CD1c-positive myeloid dendritic cell (primary cell): ENCODE measurements at regions not wholly inside any gene's neighbourhood (a gene's known extent, or its start where the extent isn't known, plus 50 kb on each side); places are given as distances from the start of the nearest gene placed in this dataset.
A peak's percentile ranks its signal among the peaks of the same experiment; 100 is the strongest.
"Not testable (repeated sequence)": the region's sequence is repeated elsewhere in the genome, so short reads cannot be mapped to it uniquely, and the experiment has no call there.

ENCODE experiments used
- DNase-seq: peaks from one replicate; pipeline ENCODE4 v3.0.0-alpha.2; 2016; ENCODE audit errors: extremely low spot score

DNA sequence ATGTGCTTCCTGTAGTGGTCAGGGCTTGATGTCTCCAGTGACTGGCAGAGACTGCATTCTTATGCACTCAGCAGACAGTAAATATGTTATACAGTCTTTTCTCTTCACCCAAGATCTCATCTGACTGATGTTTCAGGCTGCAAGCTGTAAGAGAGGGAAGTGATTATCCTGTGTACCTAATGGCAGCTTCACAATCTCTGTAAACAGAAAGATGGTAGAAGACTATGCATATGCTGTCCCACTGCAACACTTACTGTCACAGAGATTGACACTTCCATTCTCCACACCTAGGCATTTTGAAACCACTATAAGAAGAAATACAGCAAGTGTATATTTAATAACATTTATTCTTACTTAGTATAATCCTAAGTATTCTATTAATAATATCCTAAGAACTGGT lies 97.6 kb upstream of the ANXA1 start:
- DNase-seq: no peak

DNA sequence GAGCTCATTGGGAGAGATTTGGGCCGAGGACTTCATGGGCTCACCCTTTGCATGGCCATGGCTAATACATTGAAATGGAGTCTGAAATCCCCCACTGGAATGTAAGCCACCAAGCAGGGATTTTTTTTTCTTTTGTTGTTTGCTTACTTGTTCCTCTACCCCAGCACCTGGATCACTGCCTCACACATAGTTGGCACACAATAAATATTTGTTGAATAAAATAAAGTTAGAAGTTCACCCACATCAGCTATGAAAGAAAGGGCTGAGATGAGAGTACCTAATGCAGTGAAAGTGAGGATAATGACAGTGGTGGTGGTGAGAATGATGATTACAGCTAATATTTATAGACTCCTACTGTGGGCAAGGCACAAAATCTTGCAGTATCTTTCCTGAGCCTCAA lies 98.1 kb upstream of the ANXA1 start:
- no peak for DNase-seq

DNA sequence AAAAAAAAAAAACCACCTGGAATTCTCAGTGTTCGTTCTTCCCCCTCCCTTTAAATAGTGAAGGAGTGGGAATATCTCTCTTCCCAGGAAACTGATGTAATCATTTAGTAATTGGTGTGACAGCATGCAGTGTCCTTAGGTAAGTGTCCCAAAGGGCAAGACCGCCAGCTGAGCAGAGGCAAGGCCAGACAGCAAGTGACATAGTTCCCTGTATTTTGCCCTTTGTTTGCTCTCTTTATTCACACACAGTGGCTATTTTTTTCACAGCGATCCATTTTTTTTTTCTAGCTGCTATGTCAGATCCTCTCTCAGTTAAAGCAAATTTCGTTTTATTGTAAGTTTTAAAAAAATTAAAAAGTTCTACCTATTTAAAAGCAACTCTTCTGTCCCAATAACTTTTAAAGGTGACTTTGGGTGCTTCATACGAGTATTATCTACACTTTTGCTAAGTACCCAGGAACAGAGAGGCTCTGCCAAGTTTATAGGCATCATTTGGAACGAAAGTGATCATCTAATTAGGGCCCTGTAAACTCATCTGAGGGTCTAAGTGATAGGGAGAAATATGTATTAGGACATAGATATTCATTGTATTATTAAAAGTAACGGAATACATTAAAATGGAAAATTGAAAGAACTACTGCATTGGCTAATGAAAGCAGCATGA lies 98.2 kb upstream of the ALDH1A1 start:
- DNase-seq: no peak

DNA sequence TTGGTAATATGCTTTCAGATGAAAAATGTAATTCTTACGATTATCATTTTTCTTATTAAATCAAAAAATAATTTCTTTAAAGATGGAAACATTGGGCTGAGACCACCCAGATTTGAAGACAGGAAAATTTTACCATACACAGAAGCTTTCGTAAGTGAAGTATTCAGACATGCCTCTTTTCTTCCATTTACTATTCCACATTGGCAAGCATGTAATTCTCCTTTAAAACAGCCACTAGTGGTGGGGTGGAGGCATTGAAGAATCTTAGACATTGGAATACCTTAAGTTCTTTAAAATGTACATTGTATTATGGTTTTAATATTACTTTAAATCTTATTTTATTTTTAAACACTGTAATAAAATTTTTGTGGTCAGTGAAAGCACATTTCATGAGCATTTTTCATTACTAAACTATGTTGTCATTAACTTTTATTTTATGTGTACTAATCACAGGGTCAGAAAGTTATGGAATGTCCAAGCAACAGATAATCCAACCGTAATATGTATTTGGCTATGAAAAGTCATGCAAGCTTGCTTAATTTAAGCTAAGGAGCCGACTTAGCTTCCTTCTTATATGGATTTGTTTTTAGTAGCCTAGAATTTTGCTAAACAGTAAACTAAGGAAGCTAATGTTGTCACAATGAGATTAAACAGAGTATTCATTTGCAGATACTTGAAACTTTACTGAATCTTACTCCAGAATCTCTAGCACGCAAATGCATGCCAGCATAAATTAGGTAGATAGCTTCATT lies 97.4 kb upstream of the ALDH1A1 start:
- no peak for DNase-seq

DNA sequence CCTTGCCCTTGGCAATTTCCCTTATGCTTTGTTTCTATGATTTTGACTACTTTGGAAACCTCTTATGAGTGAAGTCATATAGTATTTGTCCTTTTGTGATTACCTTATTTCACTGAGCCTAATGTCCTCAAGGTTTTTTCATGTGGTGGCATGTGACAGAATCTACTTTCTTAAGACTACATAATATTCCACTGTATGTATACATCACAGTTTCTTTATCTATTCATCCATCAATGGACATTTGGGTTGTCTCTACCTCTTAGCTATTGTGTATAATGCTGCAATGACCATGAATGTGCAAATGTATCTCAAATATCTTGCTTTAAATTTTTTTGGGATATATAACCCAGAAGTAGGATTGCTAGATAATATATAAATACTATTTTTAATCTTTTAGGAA lies 96.4 kb upstream of the ALDH1A1 start:
- DNase-seq: no peak

DNA sequence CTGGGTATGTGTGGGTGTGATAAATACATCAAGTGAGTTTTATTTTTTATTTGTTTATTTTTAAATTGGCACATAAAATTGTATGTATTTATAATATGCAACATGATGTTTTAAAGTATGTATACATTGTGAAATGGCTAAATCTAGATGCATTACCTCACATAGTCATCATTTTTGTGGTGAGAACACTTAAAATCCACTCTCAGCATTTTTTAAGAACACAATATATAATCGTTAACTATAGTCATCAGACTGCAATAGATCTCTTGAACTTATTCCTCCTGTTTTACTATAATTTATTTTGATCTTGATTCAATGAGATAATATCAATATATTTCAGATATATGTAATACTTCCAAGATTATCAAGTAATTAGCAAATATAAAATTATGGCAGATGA lies 93.9 kb upstream of the ALDH1A1 start:
- no peak for DNase-seq

DNA sequence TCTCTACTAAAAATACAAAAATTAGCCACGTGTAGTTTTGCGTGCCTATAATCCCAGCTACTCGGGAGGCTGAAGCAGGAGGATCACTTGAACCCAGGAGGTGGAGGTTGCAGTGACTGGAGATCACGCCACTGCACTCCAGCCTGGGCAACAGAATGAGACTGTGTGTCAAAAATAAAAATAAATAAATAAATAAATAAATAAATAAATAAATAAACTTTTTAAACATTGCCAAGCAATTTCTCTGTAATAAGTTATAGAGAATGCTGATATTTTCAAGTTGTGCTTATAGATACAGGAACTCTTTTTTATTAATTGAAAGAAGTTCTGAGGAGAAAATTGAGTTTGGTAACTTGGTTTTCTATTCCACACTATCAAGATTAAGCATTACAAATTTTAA lies 91.9 kb upstream of the ALDH1A1 start:
- DNase-seq: not testable (repeated sequence)

DNA sequence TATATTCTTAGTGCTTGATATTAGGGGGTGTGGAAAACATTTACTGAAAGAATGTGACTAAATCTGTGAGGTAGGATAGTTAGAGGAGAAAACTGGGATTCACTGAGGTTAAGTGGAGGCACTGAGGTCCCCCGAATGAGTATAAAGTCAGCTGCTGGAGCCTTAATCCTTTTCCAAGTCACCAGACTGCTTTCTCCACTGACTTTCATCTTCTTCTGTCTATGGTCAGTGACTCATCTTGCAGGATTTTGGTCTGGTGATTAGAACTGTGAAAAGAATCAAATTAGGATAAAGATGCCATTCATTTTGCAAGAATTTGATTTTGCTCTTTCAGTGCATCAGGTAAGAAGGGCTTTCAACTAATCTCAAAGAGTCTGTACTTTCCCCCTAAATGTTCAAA lies 89.3 kb upstream of the ALDH1A1 start:
- DNase-seq: no peak

DNA sequence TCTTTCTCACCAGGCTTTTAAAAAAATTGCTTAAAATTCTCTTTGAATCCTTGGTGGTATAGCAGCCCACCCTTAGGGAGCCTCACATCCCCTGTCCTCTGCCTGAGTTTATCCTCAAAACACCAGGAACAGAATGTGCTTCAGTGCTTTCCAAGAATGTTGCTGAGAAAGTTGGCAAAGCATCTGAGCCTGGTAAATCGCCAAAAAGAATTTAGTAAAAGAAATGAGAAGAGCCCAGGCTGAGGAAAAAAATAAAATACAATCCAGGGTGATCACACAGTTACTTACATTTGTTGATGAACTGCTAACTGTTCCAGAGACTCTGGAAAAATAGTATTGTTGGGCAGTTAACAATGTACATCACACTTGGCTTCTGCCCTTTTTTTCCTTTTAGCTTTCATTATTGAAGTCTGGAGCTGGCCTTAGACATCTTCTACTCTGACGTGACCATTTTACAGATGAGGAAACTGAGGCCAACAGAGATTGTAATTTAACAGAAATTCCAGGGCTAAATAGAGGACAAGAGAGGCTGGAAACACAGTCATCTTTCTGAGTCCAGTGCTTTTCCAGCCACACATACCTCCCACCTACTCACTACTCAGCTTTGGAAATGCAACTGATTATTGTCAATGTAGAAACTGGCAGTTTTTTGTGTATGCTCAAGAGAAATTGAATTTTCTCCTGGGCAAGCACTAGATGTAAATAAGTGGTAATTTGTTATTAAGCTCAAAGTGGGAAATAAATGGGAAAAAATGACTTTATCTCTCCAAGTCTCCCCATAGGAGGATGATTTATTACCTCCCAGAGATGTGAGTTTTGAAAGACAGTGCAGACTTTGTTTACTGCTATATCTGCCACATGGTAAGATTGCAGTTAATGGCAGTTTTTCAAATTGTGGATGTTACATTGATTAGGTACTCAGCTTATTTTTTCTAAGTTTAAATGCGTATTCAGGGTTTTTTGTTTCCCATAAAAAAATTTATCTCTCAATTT lies 86.7 kb upstream of the ALDH1A1 start:
- DNase-seq: no peak

DNA sequence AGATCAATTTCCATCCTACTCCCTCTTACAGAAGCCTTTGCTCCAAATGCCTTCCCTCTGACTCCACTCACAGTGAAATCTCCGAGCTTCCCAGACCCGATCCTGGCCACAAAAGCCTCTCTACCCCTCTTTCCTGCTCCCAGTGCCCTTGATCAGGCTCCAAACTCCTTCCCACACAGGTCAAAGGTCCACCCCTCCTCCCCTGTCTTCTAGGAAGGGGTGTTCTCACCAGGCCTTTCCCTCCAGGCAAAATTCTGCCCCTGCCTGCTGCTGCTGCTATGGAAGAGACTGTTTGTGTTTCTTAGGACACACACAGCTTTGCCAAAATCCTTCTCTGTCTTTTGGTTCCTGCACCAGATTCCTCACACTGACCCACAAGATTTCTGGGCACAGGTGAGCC lies 85.8 kb upstream of the ALDH1A1 start:
- no peak for DNase-seq

DNA sequence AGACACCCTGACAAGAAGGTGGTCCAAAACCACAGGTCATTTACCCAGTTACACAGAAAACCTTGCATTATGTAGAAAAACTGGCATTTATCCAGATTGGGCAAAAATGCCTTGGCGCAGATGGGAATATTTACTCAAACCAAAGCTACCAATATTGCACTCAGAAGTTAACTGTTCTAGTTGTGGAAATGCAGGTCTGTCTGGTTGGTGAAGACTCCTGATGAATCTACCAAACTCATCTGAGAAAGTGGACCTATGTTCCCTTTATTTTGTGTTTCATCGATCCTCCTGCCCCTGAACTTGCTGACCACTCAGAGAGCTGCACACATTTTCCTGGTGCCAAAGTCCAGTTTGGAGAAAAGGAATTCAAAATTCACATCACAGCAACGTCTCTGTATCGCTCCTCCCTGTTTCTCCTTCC lies 85.2 kb upstream of the ALDH1A1 start:
- no peak for DNase-seq

DNA sequence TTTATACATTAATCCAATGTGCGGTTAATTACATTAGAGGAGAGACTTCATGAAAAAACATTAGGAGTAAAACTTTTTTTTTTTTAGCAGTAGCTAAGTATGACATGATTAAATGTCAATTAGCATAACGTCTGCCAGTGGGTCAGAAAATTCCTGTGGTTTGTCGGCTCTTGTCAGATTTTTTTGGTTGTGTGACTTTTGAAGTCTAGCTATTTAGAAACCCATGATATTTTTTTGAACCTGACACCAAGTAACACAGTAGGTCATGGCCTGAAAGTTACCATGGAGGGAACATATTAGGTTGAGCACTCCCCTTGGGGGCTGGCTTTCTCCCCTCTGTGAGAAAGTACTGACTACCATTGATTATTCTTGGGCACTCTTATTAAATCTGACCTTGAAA lies 84.8 kb upstream of the ALDH1A1 start:
- no peak for DNase-seq

DNA sequence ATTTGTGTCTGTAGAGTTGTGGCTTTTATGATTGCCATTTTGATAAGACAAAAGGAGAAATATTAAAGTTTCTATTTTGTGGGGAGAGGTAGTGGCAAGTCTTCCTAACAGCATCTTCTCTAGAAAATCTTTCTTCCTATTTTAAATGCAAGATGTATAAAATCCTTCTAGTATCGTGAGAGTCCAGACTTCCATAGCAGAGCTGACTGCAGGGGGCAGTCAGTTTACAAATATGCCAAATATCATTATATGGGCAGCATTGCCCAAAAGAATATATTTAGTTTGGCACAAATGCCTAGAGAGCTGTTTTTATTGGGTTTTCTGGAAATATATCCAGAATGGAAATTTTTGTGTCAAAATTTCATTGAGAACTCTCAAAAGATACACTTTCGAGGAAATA lies 82.1 kb upstream of the ALDH1A1 start:
- DNase-seq: no peak

DNA sequence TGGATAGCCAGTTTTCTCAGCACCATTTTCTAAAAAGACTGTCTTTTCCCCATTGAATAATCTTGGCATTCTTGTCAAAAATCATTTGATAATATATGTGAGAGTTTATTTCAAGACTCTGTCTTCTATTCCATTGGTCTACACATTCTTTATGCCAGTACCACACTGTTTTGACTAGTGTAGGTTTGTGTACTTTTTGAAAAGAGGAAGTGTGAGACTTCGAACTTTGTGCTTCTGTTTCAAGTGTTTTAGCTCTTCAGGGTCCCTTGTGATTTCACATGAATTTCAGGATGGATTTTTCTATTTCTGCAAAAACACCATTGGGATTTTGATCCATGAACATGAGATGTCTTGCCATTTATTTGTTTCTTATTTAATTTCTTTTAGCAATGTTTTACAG lies 78.5 kb upstream of the ALDH1A1 start:
- DNase-seq: no peak

DNA sequence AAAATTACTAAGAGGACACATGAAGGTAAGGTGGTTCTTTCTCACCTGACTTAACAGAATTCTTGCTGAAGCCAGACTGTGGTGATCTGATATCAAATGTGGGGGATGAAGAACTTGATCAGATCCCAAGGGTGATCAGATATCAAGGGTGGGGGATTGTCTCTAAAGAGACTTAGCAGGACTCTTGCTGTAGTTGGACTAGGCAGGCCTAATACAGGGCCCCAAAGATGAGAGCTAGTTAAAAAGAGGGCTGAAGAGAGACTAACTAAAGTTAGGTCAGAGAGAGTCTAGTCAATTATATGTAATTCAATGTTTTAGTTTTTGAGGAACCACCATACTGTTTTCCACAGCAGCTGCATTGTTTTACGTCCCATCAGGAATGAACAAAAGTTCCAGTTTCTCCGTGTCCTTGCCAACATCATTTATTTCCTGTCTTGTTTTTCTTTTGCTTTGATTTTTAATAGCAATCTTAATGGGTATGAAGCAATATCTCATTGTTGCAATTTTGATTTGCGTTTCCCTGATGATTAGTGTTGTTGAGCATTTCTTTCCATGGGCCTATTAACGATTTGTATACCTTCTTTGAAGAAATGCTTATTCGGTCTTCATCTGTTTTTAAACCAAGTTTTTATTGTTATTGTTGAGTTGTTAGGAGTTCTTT lies 77.6 kb upstream of the ALDH1A1 start:
- no peak for DNase-seq

DNA sequence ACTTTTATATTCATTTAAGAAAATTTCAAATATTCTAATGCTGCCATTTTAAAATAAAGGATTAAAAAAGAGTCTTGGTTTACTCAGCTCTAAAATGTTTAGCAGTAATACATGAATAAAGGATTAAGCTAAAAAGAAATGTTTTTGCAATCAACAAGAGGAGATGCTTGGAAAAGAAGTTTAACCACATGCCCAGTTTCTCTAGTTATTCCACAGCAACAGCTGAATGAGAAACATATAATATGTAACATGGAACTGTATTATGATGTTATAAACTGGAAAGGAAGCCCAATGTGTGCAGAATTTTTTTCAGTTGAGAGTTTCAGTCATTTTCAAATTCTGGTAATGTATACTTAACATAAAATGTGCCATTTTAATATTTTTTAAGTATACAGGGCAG lies 76.5 kb upstream of the ALDH1A1 start:
- DNase-seq: no peak

DNA sequence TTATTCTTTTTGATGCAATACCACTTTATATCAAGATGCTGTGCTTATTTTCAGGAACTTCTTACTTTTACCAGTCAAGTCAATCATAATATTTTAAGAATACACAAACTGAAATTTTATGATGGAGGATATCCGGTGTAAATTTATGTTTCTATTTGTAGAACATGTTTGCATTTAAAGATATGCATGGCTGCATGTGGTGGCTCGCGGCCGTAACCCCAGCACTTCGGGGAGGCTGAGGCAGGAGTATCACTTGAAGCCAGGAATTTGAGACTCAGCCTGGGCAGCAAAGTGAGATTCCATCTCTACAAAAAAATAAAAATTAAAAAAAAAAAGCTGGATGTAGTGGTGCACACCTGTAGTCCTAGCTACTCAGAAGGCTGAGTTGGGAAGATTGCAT lies 73.5 kb upstream of the ALDH1A1 start:
- DNase-seq: no peak

DNA sequence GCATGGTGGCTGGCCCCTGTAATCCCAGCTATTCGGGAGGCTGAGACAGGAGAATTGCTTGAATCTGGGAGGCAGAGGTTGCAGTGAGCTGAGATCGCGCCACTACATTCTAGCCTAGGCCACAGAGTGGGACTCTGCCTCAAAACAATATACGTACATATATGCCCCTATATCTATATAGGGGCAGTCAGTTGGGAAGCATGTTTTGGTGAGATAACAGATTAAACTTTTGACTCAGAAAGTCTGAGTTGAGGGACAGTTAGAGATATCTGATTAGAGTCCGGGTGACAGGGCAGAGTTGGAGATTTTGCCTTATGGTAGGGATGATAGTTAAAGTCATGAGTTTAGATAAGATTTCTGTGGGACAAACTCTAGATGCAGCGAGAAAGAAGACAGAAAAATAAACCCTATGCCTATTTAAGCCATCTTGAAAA lies 71.8 kb upstream of the ALDH1A1 start:
- DNase-seq: no peak

DNA sequence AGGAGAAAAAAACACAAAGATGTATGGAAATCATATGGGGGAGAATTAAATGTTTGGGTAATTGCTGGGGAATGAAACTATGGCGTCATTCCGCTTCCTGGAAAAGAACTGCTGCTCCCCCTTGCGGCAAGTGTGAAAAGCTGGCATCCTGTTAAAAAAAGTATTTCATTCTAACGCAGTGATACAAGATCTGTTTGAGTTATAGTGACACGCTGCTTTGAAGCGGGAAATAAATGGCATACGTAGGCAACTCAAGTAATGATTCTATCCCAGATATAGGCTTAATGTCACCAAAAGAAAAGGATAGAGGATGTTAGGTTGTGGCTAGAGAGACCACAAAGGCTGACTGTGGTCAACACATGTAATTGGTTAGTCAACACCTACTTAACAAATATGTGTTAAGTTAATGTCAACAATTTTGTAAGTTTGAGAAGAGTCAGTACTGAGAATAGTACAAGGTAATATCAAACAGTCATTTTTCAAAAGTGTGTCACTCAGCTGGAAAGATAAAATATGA lies 70.2 kb upstream of the ALDH1A1 start:
- DNase-seq: peak; percentile 65

DNA sequence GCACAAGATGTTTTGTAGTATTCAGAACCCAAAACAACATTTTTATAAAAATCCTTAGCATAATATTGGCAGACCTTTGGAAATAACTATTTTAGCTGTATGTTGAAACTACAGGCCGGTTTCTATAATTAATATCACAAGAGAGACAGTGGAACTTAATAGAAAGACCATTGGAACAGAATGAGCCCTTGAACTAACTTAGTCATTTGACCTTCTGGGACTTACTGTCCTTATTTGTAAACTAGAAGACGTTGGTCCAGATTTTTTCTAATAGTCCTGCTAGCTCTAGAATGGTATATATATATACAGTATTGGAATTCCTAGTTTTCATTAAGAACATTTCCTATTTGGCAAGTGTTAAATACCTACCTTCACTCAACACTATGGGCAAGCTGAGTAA lies 69.5 kb upstream of the ALDH1A1 start:
- DNase-seq: no peak

DNA sequence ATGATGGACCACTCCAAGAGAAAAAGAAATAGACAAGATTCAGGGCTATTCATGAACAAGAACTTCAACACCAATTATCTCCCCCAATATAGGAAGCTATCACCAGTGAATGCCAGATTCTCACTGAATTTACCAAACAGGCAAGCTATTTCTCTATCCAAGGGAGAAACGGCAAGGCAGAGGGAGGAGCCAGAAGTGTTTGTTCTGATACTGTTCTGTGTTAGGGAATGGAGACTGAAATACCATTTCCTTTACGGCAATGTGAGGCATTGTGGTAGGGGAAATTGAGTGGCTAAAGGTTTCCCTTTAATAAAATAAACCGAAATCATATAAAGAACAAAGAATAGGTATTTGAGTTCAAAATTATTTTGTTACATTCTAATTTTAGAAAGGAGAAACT lies 68.0 kb upstream of the ALDH1A1 start:
- no peak for DNase-seq

DNA sequence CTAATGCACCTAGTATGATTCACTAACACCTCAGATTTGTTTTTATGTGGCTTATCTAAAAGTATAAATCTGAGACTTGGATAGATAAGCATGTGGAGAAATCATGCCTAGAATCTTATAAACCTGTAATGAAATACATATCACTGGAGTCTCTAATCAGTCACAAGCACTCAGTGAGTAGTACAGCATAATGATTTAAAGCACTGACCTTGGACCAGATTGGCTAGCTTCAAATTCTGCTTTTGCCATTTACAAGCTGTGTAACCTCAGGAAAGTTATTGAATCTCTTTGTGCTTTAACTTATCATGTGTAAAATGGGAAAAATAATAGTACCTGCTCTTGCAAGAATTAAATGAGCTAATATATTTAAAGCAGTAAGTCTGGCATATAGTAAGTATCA lies 61.2 kb upstream of the ALDH1A1 start:
- DNase-seq: no peak
